SK-N-SH (cell line): ENCODE measurements at regions not wholly inside any gene's neighbourhood (a gene's known extent, or its start where the extent isn't known, plus 50 kb on each side); places are given as distances from the start of the nearest gene placed in this dataset.

Source experiments
- CTCF ChIA-PET: fragments of 300-600, 350-600 bp; formaldehyde crosslinking; extraction: SDS; loops from one replicate; lab custom pipeline; 2021; lab: Yijun Ruan, JAX
- POLR2A ChIA-PET: fragments of 350-600 bp; sonication (Branson Sonifier 250); formaldehyde crosslinking; extraction: SDS; loops from one replicate; lab custom pipeline; 2020; ENCODE audit warnings: antibody characterized with exemption, inconsistent platforms; lab: Yijun Ruan, JAX
- DNase-seq: peaks from one replicate; pipeline ENCODE4 v3.0.0; 2012
- H2AFZ ChIP-seq: fragments of 200-600 bp; sonication (generic); 2 replicates; pipeline ENCODE4 v1.8.1; 2016; ENCODE audit warnings: antibody characterized with exemption, mild to moderate bottlenecking, low read depth
- H3F3A ChIP-seq: fragments of 200-600 bp; sonication (generic); replicated peaks from 2 replicates; pipeline ENCODE3; 2016; ENCODE audit warnings: antibody characterized with exemption, mild to moderate bottlenecking; ENCODE audit not compliant: insufficient read depth
- H3K27ac ChIP-seq, 2 experiments: fragments of 200-500 bp in 1 of 2; fragments of 200-600 bp in 1 of 2; sonication (Bioruptor generic) in 1 of 2; sonication (generic), shearing (Covaris generic) in 1 of 2; 2 replicates each; pipeline versions ENCODE4 v1.5.1 to v1.6.1; 2014 to 2016; ENCODE audit warnings: low read depth in 2 of 2, inconsistent platforms in 1 of 2, low read length in 1 of 2, mild to moderate bottlenecking in 1 of 2, mixed read lengths in 1 of 2
- H3K27me3 ChIP-seq: fragments of 200-600 bp; sonication (generic), shearing (Covaris generic); 2 replicates; pipeline ENCODE4 v1.6.1; 2016; ENCODE audit warnings: mixed run types; ENCODE audit not compliant: insufficient read depth
- H3K36me3 ChIP-seq, 2 experiments: fragments of 200-500 bp in 1 of 2; fragments of 200-600 bp in 1 of 2; sonication (Bioruptor generic) in 1 of 2; sonication (generic) in 1 of 2; replicated peaks in 1 of 2; 2 replicates each; pipeline versions ENCODE3 to v1.5.1; 2014 to 2016; ENCODE audit warnings: low read length in 1 of 2, mild to moderate bottlenecking in 1 of 2; ENCODE audit not compliant: insufficient read depth in 2 of 2, control insufficient read depth in 1 of 2
- H3K4me1 ChIP-seq, 2 experiments: fragments of 200-500 bp in 1 of 2; fragments of 200-600 bp in 1 of 2; sonication (Bioruptor generic) in 1 of 2; sonication (generic), shearing (Covaris generic) in 1 of 2; 2 replicates each; pipeline versions ENCODE4 v1.5.1 to v1.6.1; 2014 to 2016; ENCODE audit warnings: low read depth in 1 of 2, low read length in 1 of 2, mixed run types in 1 of 2; ENCODE audit not compliant: insufficient read depth in 2 of 2, control insufficient read depth in 1 of 2
- H3K4me2 ChIP-seq: fragments of 200-600 bp; sonication (generic), shearing (Covaris generic); 2 replicates; pipeline ENCODE4 v1.6.1; 2017; ENCODE audit warnings: mixed run types
- H3K4me3 ChIP-seq, 2 experiments: fragments of 200-500 bp in 1 of 2; fragments of 200-600 bp in 1 of 2; sonication (Bioruptor generic) in 1 of 2; sonication (generic), shearing (Covaris generic) in 1 of 2; 2 replicates each; pipeline versions ENCODE4 v1.5.1 to v1.8.1; 2014 to 2016; ENCODE audit warnings: low read depth in 2 of 2, inconsistent platforms in 1 of 2, low read length in 1 of 2, mild to moderate bottlenecking in 1 of 2, mixed read lengths in 1 of 2, moderate library complexity in 1 of 2
- H3K79me2 ChIP-seq: fragments of 200-600 bp; sonication (generic); 2 replicates; pipeline ENCODE4 v1.8.1; 2017; ENCODE audit warnings: mild to moderate bottlenecking; ENCODE audit not compliant: insufficient read depth
- H3K9ac ChIP-seq: fragments of 200-600 bp; sonication (generic); 2 replicates; pipeline ENCODE4 v1.6.1; 2017; ENCODE audit warnings: mixed run types
- H3K9me2 ChIP-seq: fragments of 200-600 bp; sonication (generic); 2 replicates; pipeline ENCODE4 v1.6.1; 2017; ENCODE audit warnings: mixed run types
- H3K9me3 ChIP-seq: fragments of 200-600 bp; sonication (generic); 2 replicates; pipeline ENCODE4 v1.6.1; 2017; ENCODE audit warnings: mixed run types, mild to moderate bottlenecking, moderate library complexity
- H4K20me1 ChIP-seq: fragments of 200-600 bp; sonication (generic); 2 replicates; pipeline ENCODE4 v1.6.1; 2017; ENCODE audit warnings: mild to moderate bottlenecking, mixed run types; ENCODE audit not compliant: insufficient read depth
- CHD2 ChIP-seq: fragments of 150-350 bp; IDR thresholded peaks from 2 replicates; pipeline ENCODE4 v1.6.1; 2018; ENCODE audit warnings: low read length; ENCODE audit not compliant: partially characterized antibody
- EP300 ChIP-seq, 2 experiments: IDR thresholded peaks; 2 replicates each; pipeline versions ENCODE4 v1.4.0 to v1.6.1; 2012; ENCODE audit warnings: borderline replicate concordance in 1 of 2, low read depth in 1 of 2, low read length in 1 of 2
- FOSL2 ChIP-seq: IDR thresholded peaks from 2 replicates; pipeline ENCODE4 v1.4.0; 2012; ENCODE audit warnings: low read depth, mild to moderate bottlenecking, moderate library complexity, borderline replicate concordance
- GABPA ChIP-seq: IDR thresholded peaks from 2 replicates; pipeline ENCODE4 v1.4.0; 2012; ENCODE audit warnings: low read depth, mild to moderate bottlenecking
- JUND ChIP-seq: IDR thresholded peaks from 2 replicates; pipeline ENCODE4 v1.4.0; 2012
- NFIC ChIP-seq: IDR thresholded peaks from 2 replicates; pipeline ENCODE4 v1.4.0; 2012; ENCODE audit warnings: borderline replicate concordance
- POLR2AphosphoS5 ChIP-seq: IDR thresholded peaks from 2 replicates; pipeline ENCODE4 v1.6.1; 2012; ENCODE audit warnings: low read depth, low read length
- RAD21 ChIP-seq: IDR thresholded peaks from 2 replicates; pipeline ENCODE4 v1.6.1; 2012; ENCODE audit warnings: mild to moderate bottlenecking, low read length
- RCOR1 ChIP-seq: fragments of 150-350 bp; IDR thresholded peaks from 2 replicates; pipeline ENCODE4 v1.6.1; 2017; ENCODE audit warnings: antibody characterized with exemption, low read length
- RXRA ChIP-seq: IDR thresholded peaks from 2 replicates; pipeline ENCODE4 v1.4.0; 2012; ENCODE audit warnings: low read depth, mild to moderate bottlenecking, borderline replicate concordance
- SIN3A ChIP-seq: IDR thresholded peaks from 2 replicates; pipeline ENCODE4 v1.6.1; 2012; ENCODE audit warnings: low read depth, mild to moderate bottlenecking, low read length, moderate library complexity, borderline replicate concordance
- SMC3 ChIP-seq: IDR thresholded peaks from 2 replicates; pipeline ENCODE4 v1.6.1; 2012; ENCODE audit warnings: low read depth, low read length, improper control_type of control experiment
- TAF1 ChIP-seq: IDR thresholded peaks from 2 replicates; pipeline ENCODE4 v1.6.1; 2012; ENCODE audit warnings: low read depth, mild to moderate bottlenecking, low read length, moderate library complexity, borderline replicate concordance
- TCF12 ChIP-seq: IDR thresholded peaks from 2 replicates; pipeline ENCODE4 v1.4.0; 2012
- YY1 ChIP-seq: IDR thresholded peaks from 2 replicates; pipeline ENCODE4 v1.4.0; 2012; ENCODE audit warnings: low read depth, mild to moderate bottlenecking
- WGBS: methylation state at CpG from one replicate; pipeline ENCODE4 v1.1.6; 2017; ENCODE audit warnings: low lambda C conversion rate; 5-methylcytosine and 5-hydroxymethylcytosine counted together
- TF ChIP-seq, protein P1 (sequence below): fragments of 200-600 bp; sonication (generic); IDR thresholded peaks from 2 replicates; pipeline ENCODE4 v1.6.1; 2017; ENCODE audit warnings: antibody characterized with exemption, mild to moderate bottlenecking, moderate library complexity
- TF ChIP-seq, protein P2 (sequence below): fragments of 150-350 bp; IDR thresholded peaks from 2 replicates; pipeline ENCODE4 v1.6.1; 2017; ENCODE audit warnings: antibody characterized with exemption, low read length, low read depth, borderline replicate concordance
- TF ChIP-seq, protein P3 (sequence below): IDR thresholded peaks from 2 replicates; pipeline ENCODE4; 2012
- TF ChIP-seq, protein P4 (sequence below): IDR thresholded peaks from 2 replicates; pipeline ENCODE4 v1.4.0; 2012; ENCODE audit warnings: low read depth
- TF ChIP-seq, protein P5 (sequence below): IDR thresholded peaks from 2 replicates; pipeline ENCODE4 v1.6.1; 2012; ENCODE audit warnings: mild to moderate bottlenecking, low read depth, low read length, moderate library complexity

DNA sequence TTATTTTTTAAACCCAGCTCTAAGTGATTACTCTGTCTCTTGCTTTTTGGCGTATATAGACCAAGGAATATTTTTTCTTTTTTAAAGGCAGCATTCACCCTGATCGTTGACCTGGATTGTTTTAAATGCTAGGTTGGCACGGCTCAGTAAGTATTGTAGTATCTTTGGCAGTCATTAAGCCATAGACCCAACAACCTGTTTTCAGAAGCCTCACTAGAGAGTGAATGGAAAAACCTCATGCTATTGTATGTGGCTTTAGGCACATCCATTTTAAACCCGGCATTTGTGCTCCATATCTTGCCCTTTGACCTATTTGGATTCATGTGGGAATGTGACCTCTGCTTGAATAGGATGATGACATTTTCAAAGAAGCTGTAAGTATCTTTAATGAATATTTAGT, 183.9 kb downstream of the SNCA start (continued):
- no peak for TF ChIP-seq GABPA

DNA sequence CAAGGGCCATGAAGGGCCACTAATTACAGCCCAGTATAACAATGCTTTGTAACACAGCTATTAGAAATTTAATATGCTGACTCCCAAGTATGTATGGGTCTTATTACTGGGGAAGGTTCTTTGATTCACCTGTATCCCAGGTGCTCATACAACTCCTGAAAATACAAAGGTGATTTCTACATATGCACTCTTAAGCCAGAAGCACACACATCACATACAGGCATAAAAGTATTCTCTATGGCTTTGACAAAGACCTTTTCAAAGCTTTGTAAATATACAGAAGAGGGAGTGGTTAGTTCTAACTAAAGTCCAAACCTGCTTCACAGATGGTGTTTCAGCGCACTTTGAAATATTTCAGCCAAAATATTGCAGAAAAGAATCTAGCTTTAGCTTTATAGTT, 191.5 kb downstream of the SNCA start:
- no peaks in the 10 kb centered on the region; the same call in 1 of the 2 replicates for H3K9me2 ChIP-seq
- H2AFZ ChIP-seq = no peak overlapping the region
- no peak overlapping the region for H3K4me2 ChIP-seq
- H3K36me3 ChIP-seq = no peaks in the 10 kb centered on the region
- no peaks in the 10 kb centered on the region for H3K27me3 ChIP-seq
- no peak overlapping the region for H3K4me3 ChIP-seq
- WGBS = 76% methylated on average over 1 of the region's 1 CpG
- ChIA-PET POLR2A (no interaction called here), CTCF (interaction anchor here (0.5 to 1.1 kb wide), 2 partner anchors 174 to 270 kb away, joined by 3 read pairs; no protein-coding TSS in a partner anchor)
- no peaks in the 10 kb centered on the region for H4K20me1 ChIP-seq
- no peak for DNase-seq
- TF ChIP-seq POLR2AphosphoS5 = no peak
- TF ChIP-seq TCF12 = no peak
- TF ChIP-seq EP300 (IDR thresholded peaks at IDR 0.05; ENCODE audit: borderline replicate concordance in 1 of 2, low read depth in 1 of 2, low read length in 1 of 2) = no peak
- TF ChIP-seq FOSL2 = no peak
- TF ChIP-seq, protein P1, sequence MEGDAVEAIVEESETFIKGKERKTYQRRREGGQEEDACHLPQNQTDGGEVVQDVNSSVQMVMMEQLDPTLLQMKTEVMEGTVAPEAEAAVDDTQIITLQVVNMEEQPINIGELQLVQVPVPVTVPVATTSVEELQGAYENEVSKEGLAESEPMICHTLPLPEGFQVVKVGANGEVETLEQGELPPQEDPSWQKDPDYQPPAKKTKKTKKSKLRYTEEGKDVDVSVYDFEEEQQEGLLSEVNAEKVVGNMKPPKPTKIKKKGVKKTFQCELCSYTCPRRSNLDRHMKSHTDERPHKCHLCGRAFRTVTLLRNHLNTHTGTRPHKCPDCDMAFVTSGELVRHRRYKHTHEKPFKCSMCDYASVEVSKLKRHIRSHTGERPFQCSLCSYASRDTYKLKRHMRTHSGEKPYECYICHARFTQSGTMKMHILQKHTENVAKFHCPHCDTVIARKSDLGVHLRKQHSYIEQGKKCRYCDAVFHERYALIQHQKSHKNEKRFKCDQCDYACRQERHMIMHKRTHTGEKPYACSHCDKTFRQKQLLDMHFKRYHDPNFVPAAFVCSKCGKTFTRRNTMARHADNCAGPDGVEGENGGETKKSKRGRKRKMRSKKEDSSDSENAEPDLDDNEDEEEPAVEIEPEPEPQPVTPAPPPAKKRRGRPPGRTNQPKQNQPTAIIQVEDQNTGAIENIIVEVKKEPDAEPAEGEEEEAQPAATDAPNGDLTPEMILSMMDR = no peak
- no peak for TF ChIP-seq SMC3
- no peak for TF ChIP-seq TAF1
- TF ChIP-seq, protein P2, sequence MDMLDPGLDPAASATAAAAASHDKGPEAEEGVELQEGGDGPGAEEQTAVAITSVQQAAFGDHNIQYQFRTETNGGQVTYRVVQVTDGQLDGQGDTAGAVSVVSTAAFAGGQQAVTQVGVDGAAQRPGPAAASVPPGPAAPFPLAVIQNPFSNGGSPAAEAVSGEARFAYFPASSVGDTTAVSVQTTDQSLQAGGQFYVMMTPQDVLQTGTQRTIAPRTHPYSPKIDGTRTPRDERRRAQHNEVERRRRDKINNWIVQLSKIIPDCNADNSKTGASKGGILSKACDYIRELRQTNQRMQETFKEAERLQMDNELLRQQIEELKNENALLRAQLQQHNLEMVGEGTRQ = no peak
- no peak for TF ChIP-seq JUND
- TF ChIP-seq, protein P3, sequence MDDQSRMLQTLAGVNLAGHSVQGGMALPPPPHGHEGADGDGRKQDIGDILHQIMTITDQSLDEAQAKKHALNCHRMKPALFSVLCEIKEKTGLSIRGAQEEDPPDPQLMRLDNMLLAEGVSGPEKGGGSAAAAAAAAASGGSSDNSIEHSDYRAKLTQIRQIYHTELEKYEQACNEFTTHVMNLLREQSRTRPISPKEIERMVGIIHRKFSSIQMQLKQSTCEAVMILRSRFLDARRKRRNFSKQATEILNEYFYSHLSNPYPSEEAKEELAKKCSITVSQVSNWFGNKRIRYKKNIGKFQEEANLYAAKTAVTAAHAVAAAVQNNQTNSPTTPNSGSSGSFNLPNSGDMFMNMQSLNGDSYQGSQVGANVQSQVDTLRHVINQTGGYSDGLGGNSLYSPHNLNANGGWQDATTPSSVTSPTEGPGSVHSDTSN = no peak
- no peak for TF ChIP-seq YY1
- no peak for TF ChIP-seq CHD2
- no peak for TF ChIP-seq RCOR1
- no peak for TF ChIP-seq RXRA
- TF ChIP-seq, protein P4, sequence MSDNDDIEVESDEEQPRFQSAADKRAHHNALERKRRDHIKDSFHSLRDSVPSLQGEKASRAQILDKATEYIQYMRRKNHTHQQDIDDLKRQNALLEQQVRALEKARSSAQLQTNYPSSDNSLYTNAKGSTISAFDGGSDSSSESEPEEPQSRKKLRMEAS = no peak
- no peak for TF ChIP-seq NFIC
- no peak for TF ChIP-seq SIN3A
- no peak for TF ChIP-seq GABPA
- TF ChIP-seq, protein P5, sequence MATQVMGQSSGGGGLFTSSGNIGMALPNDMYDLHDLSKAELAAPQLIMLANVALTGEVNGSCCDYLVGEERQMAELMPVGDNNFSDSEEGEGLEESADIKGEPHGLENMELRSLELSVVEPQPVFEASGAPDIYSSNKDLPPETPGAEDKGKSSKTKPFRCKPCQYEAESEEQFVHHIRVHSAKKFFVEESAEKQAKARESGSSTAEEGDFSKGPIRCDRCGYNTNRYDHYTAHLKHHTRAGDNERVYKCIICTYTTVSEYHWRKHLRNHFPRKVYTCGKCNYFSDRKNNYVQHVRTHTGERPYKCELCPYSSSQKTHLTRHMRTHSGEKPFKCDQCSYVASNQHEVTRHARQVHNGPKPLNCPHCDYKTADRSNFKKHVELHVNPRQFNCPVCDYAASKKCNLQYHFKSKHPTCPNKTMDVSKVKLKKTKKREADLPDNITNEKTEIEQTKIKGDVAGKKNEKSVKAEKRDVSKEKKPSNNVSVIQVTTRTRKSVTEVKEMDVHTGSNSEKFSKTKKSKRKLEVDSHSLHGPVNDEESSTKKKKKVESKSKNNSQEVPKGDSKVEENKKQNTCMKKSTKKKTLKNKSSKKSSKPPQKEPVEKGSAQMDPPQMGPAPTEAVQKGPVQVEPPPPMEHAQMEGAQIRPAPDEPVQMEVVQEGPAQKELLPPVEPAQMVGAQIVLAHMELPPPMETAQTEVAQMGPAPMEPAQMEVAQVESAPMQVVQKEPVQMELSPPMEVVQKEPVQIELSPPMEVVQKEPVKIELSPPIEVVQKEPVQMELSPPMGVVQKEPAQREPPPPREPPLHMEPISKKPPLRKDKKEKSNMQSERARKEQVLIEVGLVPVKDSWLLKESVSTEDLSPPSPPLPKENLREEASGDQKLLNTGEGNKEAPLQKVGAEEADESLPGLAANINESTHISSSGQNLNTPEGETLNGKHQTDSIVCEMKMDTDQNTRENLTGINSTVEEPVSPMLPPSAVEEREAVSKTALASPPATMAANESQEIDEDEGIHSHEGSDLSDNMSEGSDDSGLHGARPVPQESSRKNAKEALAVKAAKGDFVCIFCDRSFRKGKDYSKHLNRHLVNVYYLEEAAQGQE = no peak
- no peak for TF ChIP-seq RAD21
- no peaks in the 10 kb centered on the region for H3K9me3 ChIP-seq
- H3K27ac ChIP-seq = no peak overlapping the region
- H3K79me2 ChIP-seq = no peaks in the 10 kb centered on the region
- no peaks in the 10 kb centered on the region for H3F3A ChIP-seq
- peaks cover 0 to 4% of the 10 kb centered on the region in 2 experiments; a peak in 2 of 4 replicates for H3K4me1 ChIP-seq
- no peak overlapping the region for H3K9ac ChIP-seq
